Rectal smooth muscle tissue (tissue), 1 donor: ENCODE measurements at regions not wholly inside any gene's neighbourhood (a gene's known extent, or its start where the extent isn't known, plus 50 kb on each side); places are given as distances from the start of the nearest gene placed in this dataset.

Source experiments
- H3K27ac ChIP-seq: one replicate; pipeline ENCODE4 v1.7.0; 2013; ENCODE audit warnings: low read depth, low read length, inconsistent platforms
- H3K27me3 ChIP-seq: one replicate; pipeline ENCODE4 v1.7.0; 2013; ENCODE audit warnings: low read length; ENCODE audit not compliant: control insufficient read depth, insufficient read depth
- H3K36me3 ChIP-seq: one replicate; pipeline ENCODE4 v1.7.0; 2013; ENCODE audit warnings: low read length; ENCODE audit not compliant: control insufficient read depth, insufficient read depth
- H3K4me1 ChIP-seq: one replicate; pipeline ENCODE4 v1.7.0; 2013; ENCODE audit warnings: low read length; ENCODE audit not compliant: control insufficient read depth, insufficient read depth
- H3K4me3 ChIP-seq: one replicate; pipeline ENCODE4 v1.7.0; 2013; ENCODE audit warnings: low read length
- H3K9ac ChIP-seq: one replicate; pipeline ENCODE4 v1.7.0; 2013; ENCODE audit warnings: low read length

DNA sequence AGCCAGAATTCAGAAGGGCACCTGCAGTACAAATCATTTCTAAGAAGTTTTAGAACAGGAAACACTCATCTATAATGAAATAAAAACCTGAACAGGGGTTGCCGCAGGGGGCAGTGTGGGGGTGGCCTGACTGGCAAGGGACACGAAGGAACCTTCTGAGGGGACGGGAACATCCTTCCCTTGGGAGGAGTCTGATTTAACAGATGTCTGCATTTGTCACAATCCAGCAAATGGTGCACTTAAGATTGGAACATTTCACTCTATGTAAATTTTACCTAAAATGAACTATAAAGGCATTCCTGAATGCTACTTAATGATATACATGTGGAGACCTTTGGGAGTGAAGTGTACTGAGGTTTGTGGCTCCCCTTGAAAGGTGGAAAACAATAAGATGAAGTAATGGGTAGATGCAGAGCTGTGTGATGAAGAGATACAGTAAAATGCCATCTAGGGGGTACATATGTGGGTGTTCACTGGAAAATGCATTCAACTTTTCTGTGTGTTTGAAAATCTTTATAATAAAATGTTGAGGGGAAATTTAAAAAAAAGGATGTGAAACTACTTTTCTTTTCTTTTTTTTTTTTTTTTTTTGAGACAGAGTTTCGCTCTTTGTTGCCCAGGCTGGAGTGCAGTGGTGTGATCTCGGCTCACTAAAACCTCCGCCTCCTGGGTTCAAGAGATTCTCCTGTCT is 89.5 kb downstream of the SNX5 start:
- H3K27ac ChIP-seq: no peak overlapping the region
- H3K27me3 ChIP-seq: no peaks in the 10 kb centered on the region
- H3K9ac ChIP-seq: no peak overlapping the region
- H3K4me1 ChIP-seq: peaks cover 21% of the 10 kb centered on the region
- no peak overlapping the region for H3K4me3 ChIP-seq
- H3K36me3 ChIP-seq: no peaks in the 10 kb centered on the region

- H3K27me3 ChIP-seq: no peaks in the 10 kb centered on the region
- no peak overlapping the region for H3K4me3 ChIP-seq
- no peak overlapping the region for H3K27ac ChIP-seq
- peaks cover 21% of the 10 kb centered on the region for H3K4me1 ChIP-seq
- H3K9ac ChIP-seq: no peak overlapping the region
- H3K36me3 ChIP-seq: no peaks in the 10 kb centered on the region
These were observed 90.3 kb downstream of the SNX5 start for GRCh38 chr20:17878069-17878911.

GRCh38 chr20:17875981-17876385 is 92.6 kb downstream of the SNX5 start:
- Histone ChIP-seq H3K36me3 (no peaks in the 10 kb centered on the region), H3K27ac (peak overlapping the region; percentile 80), H3K9ac (no peak overlapping the region), H3K4me3 (peak overlapping the region; percentile 24), H3K4me1 (peaks cover 21% of the 10 kb centered on the region), H3K27me3 (no peaks in the 10 kb centered on the region)

GRCh38 chr20:17875106-17875980 is 93.3 kb downstream of the SNX5 start:
- H3K4me1 ChIP-seq: peaks cover 21% of the 10 kb centered on the region
- peak overlapping the region; percentile 24 for H3K4me3 ChIP-seq
- H3K27me3 ChIP-seq: no peaks in the 10 kb centered on the region
- peak overlapping the region; percentile 52 for H3K9ac ChIP-seq
- no peaks in the 10 kb centered on the region for H3K36me3 ChIP-seq
- peak overlapping the region; percentile 80 for H3K27ac ChIP-seq

DNA sequence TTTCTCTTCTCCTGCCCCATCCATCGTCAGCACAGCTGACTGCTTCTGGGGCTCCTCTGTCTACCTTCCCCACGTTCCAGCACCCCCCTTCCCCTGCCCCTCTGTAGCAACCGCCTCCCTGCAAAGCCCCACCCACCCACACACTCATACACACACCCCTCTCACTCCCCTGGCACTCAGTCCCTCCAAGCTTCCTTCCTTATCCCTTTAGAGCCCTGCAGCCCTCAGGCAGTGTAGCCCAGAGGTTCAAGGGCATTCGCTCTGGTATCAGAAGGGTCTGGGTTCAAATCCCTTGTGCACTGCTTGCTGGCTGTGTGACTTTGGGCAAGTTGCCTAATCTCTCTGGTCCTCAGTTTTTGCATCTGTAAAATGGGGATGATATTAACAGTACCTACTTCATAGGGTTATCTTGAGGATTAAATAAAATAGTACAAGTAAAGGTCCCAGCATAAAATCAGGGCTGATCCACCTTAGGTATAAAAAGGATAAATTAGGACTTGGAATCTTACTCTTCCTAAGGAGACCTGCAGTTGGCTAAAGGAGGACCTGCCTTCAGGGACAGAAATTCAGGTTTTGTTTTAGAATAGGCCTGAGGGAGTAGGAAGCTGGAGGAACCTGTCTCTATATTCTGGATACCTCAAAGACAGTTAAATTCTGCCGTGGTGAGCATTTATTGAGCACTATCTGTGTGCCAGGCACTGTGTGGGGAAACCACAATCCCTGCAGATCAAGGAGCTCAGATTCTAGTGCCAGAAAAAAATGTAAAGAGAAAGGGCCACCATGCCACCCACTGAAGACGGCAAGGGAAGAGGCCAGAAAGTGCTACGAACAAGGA is 94.1 kb downstream of the SNX5 start:
- peak overlapping the region; percentile 52 for H3K9ac ChIP-seq
- no peaks in the 10 kb centered on the region for H3K36me3 ChIP-seq
- peaks cover 21% of the 10 kb centered on the region for H3K4me1 ChIP-seq
- H3K4me3 ChIP-seq: peak overlapping the region; percentile 49
- peak overlapping the region; percentile 80 for H3K27ac ChIP-seq
- no peaks in the 10 kb centered on the region for H3K27me3 ChIP-seq

DNA sequence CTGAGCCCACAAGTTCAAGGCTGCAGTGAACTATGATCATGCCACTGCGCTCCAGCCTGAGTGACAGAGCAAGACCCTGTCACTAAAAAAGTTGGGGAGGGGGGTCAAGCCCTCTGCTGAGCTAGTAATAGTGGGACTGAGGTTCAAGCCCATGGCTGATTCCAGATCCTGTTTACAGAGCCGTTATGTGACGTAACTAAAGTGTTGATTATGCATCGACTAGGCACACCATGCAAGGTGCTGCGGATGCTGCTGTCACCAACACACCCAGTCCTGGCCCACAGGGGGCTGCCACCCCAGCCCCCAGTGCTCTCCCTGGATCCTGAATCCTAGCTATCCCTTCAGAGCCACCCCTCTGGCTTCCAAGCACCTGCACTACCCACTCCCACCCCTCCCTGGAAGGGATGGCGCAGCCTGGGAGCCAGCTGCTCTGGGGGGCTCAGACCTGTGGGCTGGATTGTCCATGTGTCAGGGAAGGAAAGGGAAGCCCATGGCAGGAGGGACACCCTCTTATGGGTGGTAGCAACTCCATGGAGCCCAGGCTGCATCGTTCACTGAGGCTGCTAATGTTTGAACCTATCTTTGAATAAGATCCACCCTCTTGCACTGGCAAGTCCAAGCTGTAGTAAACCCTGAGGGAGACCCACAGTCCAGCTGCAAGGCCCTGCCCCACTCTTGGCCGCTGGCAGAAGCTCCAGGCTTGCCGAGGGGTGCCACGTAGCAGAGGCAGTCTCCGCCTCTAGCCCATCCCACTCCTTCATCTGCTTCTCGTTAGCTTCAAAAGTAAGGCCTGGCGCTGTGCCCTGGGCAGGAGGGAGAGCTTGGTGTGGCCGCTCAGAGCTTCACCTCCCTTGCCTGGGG is 95.0 kb downstream of the SNX5 start:
- Histone ChIP-seq H3K4me3 (peak overlapping the region; percentile 49), H3K9ac (no peak overlapping the region), H3K4me1 (peaks cover 21% of the 10 kb centered on the region), H3K27me3 (no peaks in the 10 kb centered on the region), H3K27ac (peak overlapping the region; percentile 80), H3K36me3 (no peaks in the 10 kb centered on the region)

- H3K9ac ChIP-seq: no peak overlapping the region
- H3K27ac ChIP-seq: no peak overlapping the region
These were observed 95.6 kb downstream of the SNX5 start for GRCh38 chr20:17872959-17873358.

GRCh38 chr20:17872434-17872833 is 96.2 kb downstream of the SNX5 start:
- no peaks in the 10 kb centered on the region for H3K27me3 ChIP-seq
- peaks cover 21% of the 10 kb centered on the region for H3K4me1 ChIP-seq
- H3K27ac ChIP-seq: no peak overlapping the region
- H3K4me3 ChIP-seq: no peak overlapping the region
- H3K36me3 ChIP-seq: no peaks in the 10 kb centered on the region
- no peak overlapping the region for H3K9ac ChIP-seq

More at GRCh38 chr20:17872959-17873358, 95.6 kb downstream of the SNX5 start:
- H3K4me3 ChIP-seq: no peak overlapping the region
- peaks cover 21% of the 10 kb centered on the region for H3K4me1 ChIP-seq
- H3K27me3 ChIP-seq: no peaks in the 10 kb centered on the region
- H3K36me3 ChIP-seq: no peaks in the 10 kb centered on the region

DNA sequence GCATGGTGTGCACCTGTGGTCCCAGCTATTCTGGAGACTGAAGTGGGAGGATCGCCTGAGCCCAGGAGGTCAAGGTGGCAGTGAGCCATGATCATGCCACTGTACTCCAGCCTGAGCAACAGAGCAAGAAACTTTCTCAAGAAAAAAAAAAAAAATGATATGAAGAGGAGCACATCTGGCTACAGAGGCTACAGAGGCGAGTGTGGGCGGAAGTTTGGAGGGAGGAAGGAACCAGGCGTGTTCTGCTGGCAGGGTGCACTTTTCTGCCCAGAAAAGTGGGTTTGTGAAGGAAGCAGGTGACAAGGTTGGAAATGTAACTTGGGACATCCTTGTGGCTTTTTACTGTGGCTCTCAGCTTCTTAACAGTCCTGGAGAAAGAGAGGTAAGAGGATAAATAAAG is 96.7 kb downstream of the SNX5 start:
- no peak overlapping the region for H3K9ac ChIP-seq
- no peaks in the 10 kb centered on the region for H3K27me3 ChIP-seq
- H3K27ac ChIP-seq: no peak overlapping the region
- no peaks in the 10 kb centered on the region for H3K36me3 ChIP-seq
- H3K4me3 ChIP-seq: no peak overlapping the region
- H3K4me1 ChIP-seq: peaks cover 21% of the 10 kb centered on the region

DNA sequence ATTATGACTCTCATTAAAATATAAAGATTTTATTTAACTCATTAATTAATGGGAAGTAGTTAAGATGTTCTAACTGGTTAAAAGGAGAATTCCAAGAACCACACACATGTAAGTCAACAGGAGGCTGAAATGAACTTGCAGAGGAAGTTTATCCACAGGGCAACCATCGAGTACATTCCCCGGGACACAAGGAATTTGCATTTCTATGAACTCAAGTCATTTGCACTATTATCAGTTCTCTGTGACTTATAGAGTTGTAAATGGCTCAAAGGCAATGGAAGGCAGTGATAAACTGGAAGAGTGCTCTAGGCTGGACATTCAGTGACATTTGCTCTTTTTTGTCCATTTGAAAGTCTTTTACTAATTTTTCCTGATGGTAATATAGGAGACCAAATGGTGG is 97.4 kb downstream of the SNX5 start:
- Histone ChIP-seq H3K4me3 (no peak overlapping the region), H3K9ac (no peak overlapping the region), H3K4me1 (peaks cover 19% of the 10 kb centered on the region), H3K27me3 (no peaks in the 10 kb centered on the region), H3K36me3 (no peaks in the 10 kb centered on the region), H3K27ac (no peak overlapping the region)
